Astrocyte (in vitro differentiated cells and primary cell): ENCODE measurements at regions not wholly inside any gene's neighbourhood (a gene's known extent, or its start where the extent isn't known, plus 50 kb on each side); places are given as distances from the start of the nearest gene placed in this dataset.

Experiments
- EZH2 ChIP-seq: IDR thresholded peaks from 2 replicates; pipeline ENCODE4 v1.6.1; 2012; ENCODE audit warnings: mild to moderate bottlenecking, low read length, inconsistent platforms; ENCODE audit not compliant: insufficient read depth
- TF ChIP-seq, protein P1 (sequence below): IDR thresholded peaks from 2 replicates; pipeline ENCODE4 v1.5.1; 2011; ENCODE audit warnings: low read depth, mild to moderate bottlenecking, inconsistent platforms, low read length, moderate library complexity; ENCODE audit not compliant: insufficient read depth

DNA sequence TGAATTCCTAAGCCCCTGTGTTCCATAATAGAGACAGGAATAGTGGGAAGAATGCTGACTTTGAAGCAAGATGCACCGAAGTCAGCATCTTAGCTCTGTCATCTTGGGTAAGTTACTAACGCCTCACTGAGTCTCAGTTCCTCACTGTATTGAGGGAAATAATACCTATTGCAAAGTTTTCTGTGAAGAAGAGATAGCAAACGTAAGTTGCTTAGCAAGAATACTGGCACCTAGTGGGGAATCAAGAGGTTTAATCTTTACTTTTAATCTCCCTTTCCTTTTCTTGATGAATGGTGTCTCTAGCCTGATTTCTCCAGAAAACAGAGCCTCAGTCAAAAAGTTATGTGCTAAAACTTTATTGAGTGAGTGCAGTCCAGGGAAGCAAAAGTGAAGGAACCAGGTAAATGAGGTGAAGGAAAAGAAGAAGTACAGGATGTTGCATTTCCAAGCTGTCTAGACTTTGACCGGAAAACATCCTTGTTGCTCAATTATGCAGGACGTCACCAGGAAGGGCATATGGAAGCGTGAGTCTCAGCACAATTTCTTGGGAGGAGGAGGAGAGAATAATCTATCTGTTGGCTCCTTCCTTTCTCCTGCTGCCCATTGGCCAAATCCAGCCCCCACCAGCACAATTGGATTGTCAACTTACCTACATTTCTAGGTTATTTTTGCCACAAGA lies 210.0 kb downstream of the B3GLCT start:
- TF ChIP-seq, protein P1, sequence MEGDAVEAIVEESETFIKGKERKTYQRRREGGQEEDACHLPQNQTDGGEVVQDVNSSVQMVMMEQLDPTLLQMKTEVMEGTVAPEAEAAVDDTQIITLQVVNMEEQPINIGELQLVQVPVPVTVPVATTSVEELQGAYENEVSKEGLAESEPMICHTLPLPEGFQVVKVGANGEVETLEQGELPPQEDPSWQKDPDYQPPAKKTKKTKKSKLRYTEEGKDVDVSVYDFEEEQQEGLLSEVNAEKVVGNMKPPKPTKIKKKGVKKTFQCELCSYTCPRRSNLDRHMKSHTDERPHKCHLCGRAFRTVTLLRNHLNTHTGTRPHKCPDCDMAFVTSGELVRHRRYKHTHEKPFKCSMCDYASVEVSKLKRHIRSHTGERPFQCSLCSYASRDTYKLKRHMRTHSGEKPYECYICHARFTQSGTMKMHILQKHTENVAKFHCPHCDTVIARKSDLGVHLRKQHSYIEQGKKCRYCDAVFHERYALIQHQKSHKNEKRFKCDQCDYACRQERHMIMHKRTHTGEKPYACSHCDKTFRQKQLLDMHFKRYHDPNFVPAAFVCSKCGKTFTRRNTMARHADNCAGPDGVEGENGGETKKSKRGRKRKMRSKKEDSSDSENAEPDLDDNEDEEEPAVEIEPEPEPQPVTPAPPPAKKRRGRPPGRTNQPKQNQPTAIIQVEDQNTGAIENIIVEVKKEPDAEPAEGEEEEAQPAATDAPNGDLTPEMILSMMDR, result peak; percentile 15
- TF ChIP-seq EZH2, result no peak
